IgD-negative memory B cell (primary cell): ENCODE measurements at regions not wholly inside any gene's neighbourhood (a gene's known extent, or its start where the extent isn't known, plus 50 kb on each side); places are given as distances from the start of the nearest gene placed in this dataset.

Experiments used
- H3K27ac Mint-ChIP-seq, 3 donors: one replicate each; pipeline ENCODE4 v1.8.0; 2020 to 2022; ENCODE audit warnings: mild to moderate bottlenecking in 3 of 3, mixed read lengths in 3 of 3, moderate library complexity in 1 of 3
- H3K27me3 Mint-ChIP-seq: one replicate; pipeline ENCODE4 v1.8.0; 2021; ENCODE audit warnings: mixed read lengths
- H3K36me3 Mint-ChIP-seq: one replicate; pipeline ENCODE4 v1.8.0; 2020; ENCODE audit warnings: mild to moderate bottlenecking, mixed read lengths
- H3K4me1 Mint-ChIP-seq, 3 donors: one replicate each; pipeline ENCODE4 v1.8.0; 2020 to 2022; ENCODE audit warnings: mixed read lengths in 3 of 3, mild to moderate bottlenecking in 1 of 3
- H3K4me3 Mint-ChIP-seq, 4 donors: one replicate each; pipeline ENCODE4 v1.8.0; 2020 to 2022; ENCODE audit warnings: mild to moderate bottlenecking in 4 of 4, mixed read lengths in 4 of 4, moderate library complexity in 3 of 4
- H3K9me3 Mint-ChIP-seq, 3 donors: one replicate each; pipeline ENCODE4 v1.8.0; 2020 to 2021; ENCODE audit warnings: mixed read lengths in 3 of 3, mild to moderate bottlenecking in 1 of 3

DNA sequence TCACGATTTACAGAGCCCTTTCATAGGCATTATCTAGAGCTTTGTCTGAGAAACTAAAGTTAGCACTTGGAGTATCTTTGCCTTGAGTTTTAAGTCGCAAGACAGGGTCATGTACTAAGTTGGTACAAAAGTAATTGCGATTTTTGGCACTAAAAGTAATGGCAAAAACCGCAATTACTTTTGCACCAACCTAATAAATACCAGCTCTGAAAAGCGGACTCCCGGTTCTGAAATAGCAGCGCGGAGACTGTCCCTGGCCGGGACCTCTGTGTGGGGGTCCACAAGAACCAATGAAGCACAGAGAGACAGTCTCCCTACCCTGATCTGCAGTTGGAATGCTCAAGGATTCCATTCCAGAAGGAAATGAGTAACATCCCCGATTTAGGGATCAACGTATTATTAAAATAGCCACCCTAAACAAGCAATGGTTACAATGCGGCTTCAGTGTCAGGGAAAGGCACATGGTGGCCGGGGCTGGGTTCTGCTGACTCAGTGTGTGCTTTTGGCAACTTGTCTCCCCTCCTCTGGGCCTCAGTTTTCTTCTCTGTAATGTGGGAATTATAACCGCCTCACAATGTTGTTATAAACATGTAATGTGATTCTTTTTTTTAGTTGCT, 150.3 kb upstream of the MCTP2 start:
- no peak overlapping the region for H3K4me3 Mint-ChIP-seq
- peaks cover 6% of the 10 kb centered on the region for H3K27me3 Mint-ChIP-seq
- H3K4me1 Mint-ChIP-seq: no peaks in the 10 kb centered on the region
- H3K27ac Mint-ChIP-seq: no peak overlapping the region
- no peaks in the 10 kb centered on the region for H3K36me3 Mint-ChIP-seq
- H3K9me3 Mint-ChIP-seq: peaks cover 0 to 2% (median 0%) of the 10 kb centered on the region in 3 donors

DNA sequence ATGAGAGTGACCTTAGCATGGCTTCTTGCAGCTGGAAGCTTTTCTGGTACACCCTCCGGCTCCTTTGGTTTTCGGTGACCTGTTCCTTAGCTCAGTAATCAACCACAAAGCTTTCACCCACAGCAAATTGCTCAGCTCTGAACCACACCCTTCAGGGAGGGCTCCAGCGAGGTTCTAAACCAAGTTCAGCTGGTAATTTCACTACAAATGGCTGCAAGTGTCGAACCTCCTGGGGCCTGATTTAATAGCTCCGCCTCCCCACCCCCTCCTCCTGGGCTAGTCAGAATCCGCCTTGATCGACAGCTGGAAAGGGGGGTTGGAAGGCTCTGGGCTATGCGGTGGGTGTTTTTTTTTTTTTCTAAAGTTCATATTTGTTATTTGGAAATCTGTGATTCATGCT, 150.9 kb upstream of the MCTP2 start:
- no peak overlapping the region for H3K4me3 Mint-ChIP-seq
- peaks cover 6% of the 10 kb centered on the region for H3K27me3 Mint-ChIP-seq
- H3K9me3 Mint-ChIP-seq: peaks cover 0 to 2% (median 0%) of the 10 kb centered on the region in 3 donors
- H3K4me1 Mint-ChIP-seq: no peaks in the 10 kb centered on the region
- H3K36me3 Mint-ChIP-seq: no peaks in the 10 kb centered on the region
- H3K27ac Mint-ChIP-seq: no peak overlapping the region

DNA sequence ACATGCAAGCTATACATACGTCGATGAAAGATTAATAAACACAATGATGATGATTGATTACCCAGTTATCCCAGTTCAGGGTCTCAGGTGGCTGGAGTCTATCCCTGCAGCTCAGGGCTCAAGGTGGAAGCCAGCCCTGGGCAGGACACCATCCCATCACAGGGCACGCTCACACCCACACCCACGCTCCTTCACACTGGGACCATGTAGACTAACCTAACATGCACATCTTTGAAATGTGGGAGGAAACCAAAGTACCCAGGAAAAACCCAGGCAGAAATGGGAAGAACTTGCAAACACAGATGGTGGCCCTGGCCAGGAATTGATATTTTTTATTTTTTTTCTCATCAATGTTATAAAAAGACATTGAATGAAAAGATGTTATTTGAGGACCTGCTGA, 151.4 kb upstream of the MCTP2 start:
- Mint-ChIP-seq H3K4me3 (no peak overlapping the region), H3K4me1 (no peaks in the 10 kb centered on the region), H3K27me3 (peaks cover 6% of the 10 kb centered on the region), H3K36me3 (no peaks in the 10 kb centered on the region), H3K27ac (no peak overlapping the region), H3K9me3 (peaks cover 0 to 2% (median 0%) of the 10 kb centered on the region in 3 donors)

DNA sequence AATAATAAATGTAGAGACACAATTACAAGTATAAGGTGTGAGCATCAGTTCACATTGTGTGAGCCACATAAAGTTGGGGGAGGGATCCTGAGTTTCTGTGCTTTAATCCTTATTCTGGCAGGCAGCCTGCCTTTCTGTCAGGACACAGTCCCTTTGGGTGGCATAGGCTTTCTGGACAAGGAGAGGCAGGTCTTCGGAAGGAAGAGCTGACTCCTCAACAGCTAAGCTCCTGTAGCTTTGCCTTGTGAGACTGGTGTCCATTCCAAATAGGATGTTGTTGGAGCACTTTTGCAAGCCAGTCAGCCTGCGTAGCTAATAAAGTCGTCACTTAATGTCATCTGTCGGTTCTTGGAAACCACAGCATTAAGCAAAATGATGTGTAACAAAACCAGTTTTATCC, 151.9 kb upstream of the MCTP2 start:
- Mint-ChIP-seq H3K4me1 (no peaks in the 10 kb centered on the region), H3K27ac (no peak overlapping the region), H3K27me3 (peaks cover 6% of the 10 kb centered on the region), H3K36me3 (no peaks in the 10 kb centered on the region), H3K4me3 (no peak overlapping the region), H3K9me3 (no peaks in the 10 kb centered on the region)

DNA sequence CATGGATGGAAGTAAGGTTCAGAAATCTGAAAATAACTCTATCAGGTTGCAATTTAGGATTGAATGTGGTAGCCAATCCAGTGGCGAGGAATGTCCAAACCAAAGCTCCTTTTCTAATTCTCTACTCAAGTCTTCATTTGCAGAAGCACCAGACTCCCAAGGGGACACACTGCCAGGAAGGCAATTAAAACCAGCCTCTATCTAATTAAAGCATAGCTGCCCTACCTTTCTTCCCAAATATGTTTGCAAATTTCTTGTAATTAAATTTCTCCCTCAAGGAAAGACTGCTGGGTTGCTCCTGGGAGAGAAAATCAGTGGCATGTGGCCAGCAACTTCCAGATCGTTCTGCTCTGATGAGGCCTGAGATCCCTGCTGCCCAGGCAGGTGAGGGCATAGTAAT, 153.4 kb upstream of the MCTP2 start:
- H3K36me3 Mint-ChIP-seq: no peaks in the 10 kb centered on the region
- H3K4me1 Mint-ChIP-seq: no peaks in the 10 kb centered on the region
- H3K27me3 Mint-ChIP-seq: peaks cover 5% of the 10 kb centered on the region
- H3K9me3 Mint-ChIP-seq: no peaks in the 10 kb centered on the region
- no peak overlapping the region for H3K4me3 Mint-ChIP-seq
- H3K27ac Mint-ChIP-seq: no peak overlapping the region

- no peaks in the 10 kb centered on the region for H3K9me3 Mint-ChIP-seq
- H3K36me3 Mint-ChIP-seq: no peaks in the 10 kb centered on the region
- H3K4me3 Mint-ChIP-seq: no peak overlapping the region
- no peaks in the 10 kb centered on the region for H3K4me1 Mint-ChIP-seq
- H3K27me3 Mint-ChIP-seq: peaks cover 6% of the 10 kb centered on the region
- H3K27ac Mint-ChIP-seq: no peak overlapping the region
Measured at GRCh38 chr15:94075349-94075748, 156.0 kb upstream of the MCTP2 start.

- Mint-ChIP-seq H3K36me3 (no peaks in the 10 kb centered on the region), H3K4me1 (no peaks in the 10 kb centered on the region), H3K4me3 (no peak overlapping the region), H3K9me3 (peaks cover 2 to 11% (median 4%) of the 10 kb centered on the region in 3 donors), H3K27ac (no peak overlapping the region), H3K27me3 (peaks cover 2% of the 10 kb centered on the region)
Measured at GRCh38 chr15:94070356-94071295, 160.7 kb upstream of the MCTP2 start.

GRCh38 chr15:94069844-94070243, 161.5 kb upstream of the MCTP2 start:
- Mint-ChIP-seq H3K36me3 (no peaks in the 10 kb centered on the region), H3K4me3 (no peak overlapping the region), H3K9me3 (peaks cover 2 to 12% (median 4%) of the 10 kb centered on the region in 3 donors), H3K4me1 (no peaks in the 10 kb centered on the region), H3K27ac (no peak overlapping the region), H3K27me3 (peaks cover 2% of the 10 kb centered on the region)

GRCh38 chr15:94066811-94067210, 164.6 kb upstream of the MCTP2 start:
- Mint-ChIP-seq H3K27me3 (no peaks in the 10 kb centered on the region), H3K27ac (no peak overlapping the region), H3K9me3 (peaks cover 2 to 12% (median 4%) of the 10 kb centered on the region in 3 donors), H3K4me3 (no peak overlapping the region), H3K4me1 (no peaks in the 10 kb centered on the region), H3K36me3 (no peaks in the 10 kb centered on the region)

GRCh38 chr15:94066046-94066445, 165.3 kb upstream of the MCTP2 start:
- Mint-ChIP-seq H3K27ac (no peak overlapping the region), H3K4me3 (no peak overlapping the region), H3K9me3 (peaks cover 2 to 12% (median 4%) of the 10 kb centered on the region in 3 donors), H3K4me1 (no peaks in the 10 kb centered on the region), H3K36me3 (no peaks in the 10 kb centered on the region), H3K27me3 (no peaks in the 10 kb centered on the region)

DNA sequence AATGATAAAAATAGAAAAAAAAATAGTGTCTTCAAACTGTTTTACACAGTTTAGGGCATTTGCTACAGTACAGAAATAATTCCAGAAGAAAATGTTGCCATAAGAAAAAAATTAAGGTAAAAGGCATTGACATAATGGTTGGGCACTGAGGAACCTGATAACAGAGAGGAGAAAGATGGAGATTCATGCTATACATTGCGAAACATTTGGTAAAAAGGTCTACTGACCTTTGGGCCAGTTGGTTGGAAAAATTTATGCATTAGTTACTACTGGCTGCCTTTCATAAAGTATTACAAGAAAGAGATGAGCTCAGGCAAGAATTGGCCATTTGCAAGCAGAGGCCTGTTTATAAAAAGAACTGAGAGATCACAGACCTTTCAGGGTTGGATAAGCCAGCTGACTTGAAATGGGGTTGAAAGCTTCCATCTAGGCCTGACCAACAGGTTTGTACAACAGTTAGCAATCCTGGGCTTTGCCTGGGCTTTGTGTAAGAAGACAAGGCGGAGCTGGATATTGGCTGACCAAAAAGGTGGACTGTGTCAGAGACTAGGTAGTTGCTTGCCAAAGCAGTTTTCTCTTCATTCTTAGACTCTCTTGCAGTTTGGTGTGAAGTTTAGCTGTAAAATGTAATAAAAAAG, 166.6 kb upstream of the MCTP2 start:
- Mint-ChIP-seq H3K9me3 (peaks cover 2 to 12% (median 4%) of the 10 kb centered on the region in 3 donors), H3K36me3 (no peaks in the 10 kb centered on the region), H3K27me3 (no peaks in the 10 kb centered on the region), H3K27ac (no peak overlapping the region), H3K4me1 (no peaks in the 10 kb centered on the region), H3K4me3 (no peak overlapping the region)

- H3K4me3 Mint-ChIP-seq: no peak overlapping the region
- no peaks in the 10 kb centered on the region for H3K4me1 Mint-ChIP-seq
- H3K36me3 Mint-ChIP-seq: no peaks in the 10 kb centered on the region
- H3K27me3 Mint-ChIP-seq: no peaks in the 10 kb centered on the region
- H3K27ac Mint-ChIP-seq: no peak overlapping the region
- H3K9me3 Mint-ChIP-seq: peaks cover 0 to 2% (median 1%) of the 10 kb centered on the region in 3 donors
Measured at GRCh38 chr15:94061041-94061440, 170.3 kb upstream of the MCTP2 start.

DNA sequence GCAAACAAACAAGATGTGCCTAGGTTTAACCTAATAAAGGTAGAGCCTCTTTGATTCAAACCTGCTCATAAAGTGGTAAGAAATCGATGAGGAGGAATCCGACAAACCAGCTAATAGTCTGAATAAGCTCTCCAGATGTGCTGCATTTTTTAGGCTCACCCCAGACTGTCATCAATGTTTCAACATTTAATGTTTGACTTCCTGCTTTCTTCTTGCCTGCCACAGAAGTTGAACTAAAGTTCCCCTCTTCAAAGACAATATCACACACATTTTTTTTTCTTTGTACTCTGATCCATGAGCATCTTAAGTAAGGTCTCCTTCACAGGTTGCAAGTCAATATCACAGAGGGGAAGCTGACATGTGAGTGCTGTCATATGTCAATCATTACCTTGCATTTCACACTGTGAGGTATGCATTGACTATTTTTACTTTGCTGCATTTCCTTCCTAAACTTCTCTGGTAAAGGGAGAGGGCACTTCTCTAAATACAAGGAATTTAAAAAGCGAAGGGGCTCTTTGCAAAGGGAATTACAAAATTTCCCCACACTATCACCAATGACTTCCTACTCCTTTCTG, 172.3 kb upstream of the MCTP2 start:
- H3K4me1 Mint-ChIP-seq: peaks cover 0 to under 1% (median 0%) of the 10 kb centered on the region in 3 donors
- H3K27me3 Mint-ChIP-seq: no peaks in the 10 kb centered on the region
- no peak overlapping the region for H3K4me3 Mint-ChIP-seq
- H3K36me3 Mint-ChIP-seq: no peaks in the 10 kb centered on the region
- no peak overlapping the region for H3K27ac Mint-ChIP-seq
- H3K9me3 Mint-ChIP-seq: peaks cover 0 to 4% (median 2%) of the 10 kb centered on the region in 3 donors

DNA sequence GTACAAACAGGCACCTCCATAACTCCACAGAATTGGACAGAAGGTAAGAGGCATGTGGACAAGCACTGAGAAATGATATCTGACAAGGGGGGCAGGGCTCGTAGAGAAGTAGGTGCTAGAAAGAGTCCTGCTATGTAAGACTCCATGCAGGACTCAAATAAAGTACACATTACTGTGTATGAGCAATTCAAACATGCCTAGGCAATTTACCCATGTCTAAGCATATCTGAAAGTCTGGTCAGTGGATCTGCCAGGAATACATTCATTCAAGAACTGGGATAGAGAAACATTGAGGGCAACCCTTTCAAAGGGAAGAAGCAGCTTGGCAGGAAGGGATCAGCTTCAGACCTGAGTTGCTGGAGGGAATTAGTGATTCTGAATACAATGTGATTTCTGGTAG, 174.1 kb upstream of the MCTP2 start:
- Mint-ChIP-seq H3K27ac (no peak overlapping the region), H3K4me1 (peaks cover 0 to 5% (median 0%) of the 10 kb centered on the region in 3 donors), H3K9me3 (peaks cover 0 to 5% (median 4%) of the 10 kb centered on the region in 3 donors), H3K4me3 (no peak overlapping the region), H3K27me3 (no peaks in the 10 kb centered on the region), H3K36me3 (no peaks in the 10 kb centered on the region)

DNA sequence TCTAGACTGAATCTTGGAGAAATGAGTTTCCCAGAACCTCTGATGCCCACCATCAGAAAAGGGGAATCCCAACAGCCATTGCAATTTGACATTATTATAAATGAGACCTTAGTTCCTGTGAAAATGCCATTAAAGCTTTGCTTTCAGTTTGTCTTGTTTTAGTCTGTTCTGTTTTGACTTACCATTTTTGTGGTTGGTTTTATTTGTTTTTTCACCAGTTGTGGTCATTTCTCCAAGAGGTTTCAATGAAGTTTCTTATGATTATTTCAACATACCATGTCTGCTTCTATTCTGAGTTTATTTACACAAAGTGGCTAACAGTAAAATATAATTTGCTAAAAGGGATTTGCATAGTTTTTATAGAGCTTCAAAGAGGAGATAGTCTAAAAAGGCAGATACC, 175.0 kb upstream of the MCTP2 start:
- no peak overlapping the region for H3K4me3 Mint-ChIP-seq

More for the DNA sequence above, 175.0 kb upstream of the MCTP2 start:
- Mint-ChIP-seq H3K27me3 (no peaks in the 10 kb centered on the region), H3K4me1 (peaks cover 0 to 5% (median 0%) of the 10 kb centered on the region in 3 donors), H3K27ac (no peak overlapping the region), H3K9me3 (peaks cover 0 to 5% (median 4%) of the 10 kb centered on the region in 3 donors), H3K36me3 (no peaks in the 10 kb centered on the region)
